PFSK-1 (cell line): ENCODE measurements at regions not wholly inside any gene's neighbourhood (a gene's known extent, or its start where the extent isn't known, plus 50 kb on each side); places are given as distances from the start of the nearest gene placed in this dataset.

ENCODE experiments used
- FOXP2 ChIP-seq: optimal IDR thresholded peaks from 2 replicates; pipeline ENCODE3; 2011; ENCODE audit warnings: borderline replicate concordance, control low read depth, inconsistent platforms; ENCODE audit not compliant: insufficient read depth; ENCODE audit errors: extremely low read length, extremely low read depth
- POLR2AphosphoS5 ChIP-seq: IDR thresholded peaks from 2 replicates; pipeline ENCODE4 v1.6.1; 2012; ENCODE audit warnings: low read depth, mild to moderate bottlenecking, control low read depth, low read length, moderate library complexity
- REST ChIP-seq, 2 experiments: IDR thresholded peaks; 2 replicates each; pipeline versions ENCODE4 v1.6.1 to v1.8.0; 2011 to 2012; ENCODE audit warnings: low read depth in 2 of 2, low read length in 2 of 2, control low read depth in 1 of 2, inconsistent platforms in 1 of 2, mild to moderate bottlenecking in 1 of 2, moderate library complexity in 1 of 2; ENCODE audit not compliant: insufficient read depth in 1 of 2
- SIN3A ChIP-seq: IDR thresholded peaks from 2 replicates; pipeline ENCODE4 v1.6.1; 2012; ENCODE audit warnings: mild to moderate bottlenecking, low read length, moderate library complexity, borderline replicate concordance; ENCODE audit not compliant: insufficient read depth
- TAF1 ChIP-seq: IDR thresholded peaks from 2 replicates; pipeline ENCODE4 v1.6.1; 2012; ENCODE audit warnings: low read length, control low read depth, borderline replicate concordance; ENCODE audit not compliant: insufficient read depth

- TF ChIP-seq FOXP2: no peak
- no peak for TF ChIP-seq POLR2AphosphoS5
- TF ChIP-seq TAF1: no peak
- no peak for TF ChIP-seq SIN3A
- TF ChIP-seq REST (IDR thresholded peaks at IDR 0.05; ENCODE audit: insufficient read depth in 1 of 2, low read depth in 2 of 2, low read length in 2 of 2): no peak
Observed at GRCh38 chr12:126488806-126489205, 1423.6 kb downstream of the AACS start.

- no peak for TF ChIP-seq POLR2AphosphoS5
- TF ChIP-seq TAF1: no peak
- TF ChIP-seq SIN3A: no peak
- TF ChIP-seq REST (IDR thresholded peaks at IDR 0.05; ENCODE audit: insufficient read depth in 1 of 2, low read depth in 2 of 2, low read length in 2 of 2): no peak
- TF ChIP-seq FOXP2: no peak
Observed at GRCh38 chr12:126492181-126492580, 1426.9 kb downstream of the AACS start.

GRCh38 chr12:126493366-126494108 is 1428.3 kb downstream of the AACS start:
- no peak for TF ChIP-seq POLR2AphosphoS5
- TF ChIP-seq SIN3A: no peak
- no peak for TF ChIP-seq REST (IDR thresholded peaks at IDR 0.05; ENCODE audit: insufficient read depth in 1 of 2, low read depth in 2 of 2, low read length in 2 of 2)
- TF ChIP-seq FOXP2: no peak
- no peak for TF ChIP-seq TAF1

GRCh38 chr12:126496201-126496600 is 1431.0 kb downstream of the AACS start:
- TF ChIP-seq TAF1 (no peak), FOXP2 (no peak), REST (IDR thresholded peaks at IDR 0.05; ENCODE audit: insufficient read depth in 1 of 2, low read depth in 2 of 2, low read length in 2 of 2) (no peak)
